Stomach (tissue), 8 donors: ENCODE measurements at regions not wholly inside any gene's neighbourhood (a gene's known extent, or its start where the extent isn't known, plus 50 kb on each side); places are given as distances from the start of the nearest gene placed in this dataset.

Experiments
- DNase-seq, 2 donors: peaks; one replicate each; pipeline versions ENCODE4 v3.0.0 to v3.0.0-alpha.2; 2013 to 2019
- H3K27ac ChIP-seq, 5 donors: fragments of 200-600 bp in 4 of 5; sonication (generic) in 4 of 5; one replicate each; pipeline ENCODE4 v1.5.1; 2013 to 2019; ENCODE audit warnings: mild to moderate bottlenecking in 1 of 5, moderate library complexity in 1 of 5
- H3K27me3 ChIP-seq, 3 donors: fragments of 200-600 bp; sonication (generic); one replicate each; pipeline ENCODE4 v1.5.1; 2017 to 2019; ENCODE audit warnings: mixed run types in 1 of 3
- H3K36me3 ChIP-seq, 4 donors: fragments of 200-600 bp; sonication (generic); 1 replicate in 3 of 4; 2 replicates in 1 of 4; pipeline ENCODE4 v1.5.1; 2016 to 2019
- H3K4me1 ChIP-seq, 4 donors: fragments of 200-600 bp; sonication (generic); one replicate each; pipeline ENCODE4 v1.5.1; 2016 to 2019
- H3K4me3 ChIP-seq, 4 donors: fragments of 200-600 bp; sonication (generic) in 3 of 4; one replicate each; pipeline ENCODE4 v1.5.1; 2016 to 2019; ENCODE audit warnings: mild to moderate bottlenecking in 1 of 4
- H3K9me3 ChIP-seq, 4 donors: fragments of 200-600 bp; sonication (generic); one replicate each; pipeline ENCODE4 v1.5.1; 2016 to 2019
- EP300 ChIP-seq: sonication (generic); formaldehyde crosslinking; IDR thresholded peaks from one replicate; pipeline ENCODE4 v1.6.1; 2017; ENCODE audit warnings: antibody characterized with exemption
- POLR2A ChIP-seq, 4 donors: fragments of 450-650 bp; IDR thresholded peaks; one replicate each; pipeline ENCODE4 v1.6.1; 2016; ENCODE audit warnings: antibody characterized with exemption in 4 of 4, control low read depth in 2 of 4, mild to moderate bottlenecking in 1 of 4, moderate library complexity in 1 of 4
- POLR2AphosphoS5 ChIP-seq, 3 donors: sonication (generic); formaldehyde crosslinking; IDR thresholded peaks; one replicate each; pipeline ENCODE4 v1.6.1; 2016; ENCODE audit warnings: antibody characterized with exemption in 3 of 3
- WGBS, 5 donors: extraction: QIAGEN DNeasy Blood & Tissue Kit in 3 of 5; methylation state at CpG; one replicate each; pipeline versions ENCODE4 v1.1.5 to v1.1.7; 2013 to 2018; 5-methylcytosine and 5-hydroxymethylcytosine counted together
- intact Hi-C: fragments of 100-400 bp; cut with DNase I; formaldehyde crosslinking; loops from one replicate; pipeline ENCODE4 v1.15.1; 2023; ENCODE audit warnings: low total_unique reads
- TF ChIP-seq, protein P1 (sequence below), 7 experiments: fragments of 450-650 bp in 4 of 7; fragments of 200-600 bp in 3 of 7; sonication (generic) in 3 of 7; IDR thresholded peaks; one replicate each; pipeline ENCODE4 v1.5.1; 2016 to 2019; ENCODE audit warnings: antibody characterized with exemption in 7 of 7, control low read depth in 2 of 7, mild to moderate bottlenecking in 1 of 7
- donor health status: healthy with polysubstance abuse.
- donor health status: Bipolar disorder and iron deficiency.
- donor health status: healthy.

GRCh38 chr2:138171244-138171643 is 207.0 kb downstream of the HNMT start:
- peaks cover 0 to 2% (median 0%) of the 10 kb centered on the region in 4 donors for H3K9me3 ChIP-seq
- DNase-seq = no peak
- WGBS, 5 donors = 44 to 65% (median 62%) methylated on average over 3 of the region's 3 CpGs
- TF ChIP-seq, protein P1, sequence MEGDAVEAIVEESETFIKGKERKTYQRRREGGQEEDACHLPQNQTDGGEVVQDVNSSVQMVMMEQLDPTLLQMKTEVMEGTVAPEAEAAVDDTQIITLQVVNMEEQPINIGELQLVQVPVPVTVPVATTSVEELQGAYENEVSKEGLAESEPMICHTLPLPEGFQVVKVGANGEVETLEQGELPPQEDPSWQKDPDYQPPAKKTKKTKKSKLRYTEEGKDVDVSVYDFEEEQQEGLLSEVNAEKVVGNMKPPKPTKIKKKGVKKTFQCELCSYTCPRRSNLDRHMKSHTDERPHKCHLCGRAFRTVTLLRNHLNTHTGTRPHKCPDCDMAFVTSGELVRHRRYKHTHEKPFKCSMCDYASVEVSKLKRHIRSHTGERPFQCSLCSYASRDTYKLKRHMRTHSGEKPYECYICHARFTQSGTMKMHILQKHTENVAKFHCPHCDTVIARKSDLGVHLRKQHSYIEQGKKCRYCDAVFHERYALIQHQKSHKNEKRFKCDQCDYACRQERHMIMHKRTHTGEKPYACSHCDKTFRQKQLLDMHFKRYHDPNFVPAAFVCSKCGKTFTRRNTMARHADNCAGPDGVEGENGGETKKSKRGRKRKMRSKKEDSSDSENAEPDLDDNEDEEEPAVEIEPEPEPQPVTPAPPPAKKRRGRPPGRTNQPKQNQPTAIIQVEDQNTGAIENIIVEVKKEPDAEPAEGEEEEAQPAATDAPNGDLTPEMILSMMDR (IDR thresholded peaks at IDR 0.05) = no peak
- H3K27ac ChIP-seq = no peak overlapping the region
- no peak overlapping the region for H3K4me3 ChIP-seq
- H3K4me1 ChIP-seq = no peaks in the 10 kb centered on the region
- intact Hi-C loops = no loop called here
- no peaks in the 10 kb centered on the region for H3K27me3 ChIP-seq
- no peaks in the 10 kb centered on the region for H3K36me3 ChIP-seq

- Histone ChIP-seq H3K27me3 (no peaks in the 10 kb centered on the region), H3K9me3 (no peaks in the 10 kb centered on the region), H3K4me1 (no peaks in the 10 kb centered on the region), H3K27ac (no peak overlapping the region), H3K4me3 (no peak overlapping the region), H3K36me3 (no peaks in the 10 kb centered on the region)
- no peak for TF ChIP-seq EP300
- no peak for TF ChIP-seq POLR2A (IDR thresholded peaks at IDR 0.05)
- TF ChIP-seq, protein P1 (IDR thresholded peaks at IDR 0.05) = no peak
- TF ChIP-seq POLR2AphosphoS5 (IDR thresholded peaks at IDR 0.05) = no peak
- DNase-seq = no peak
- intact Hi-C loops = no loop called here
- 78 to 96% (median 86%) methylated on average over 2 of the region's 2 CpGs for WGBS, 5 donors
These were observed 210.8 kb downstream of the HNMT start for GRCh38 chr2:138175066-138175465.

DNA sequence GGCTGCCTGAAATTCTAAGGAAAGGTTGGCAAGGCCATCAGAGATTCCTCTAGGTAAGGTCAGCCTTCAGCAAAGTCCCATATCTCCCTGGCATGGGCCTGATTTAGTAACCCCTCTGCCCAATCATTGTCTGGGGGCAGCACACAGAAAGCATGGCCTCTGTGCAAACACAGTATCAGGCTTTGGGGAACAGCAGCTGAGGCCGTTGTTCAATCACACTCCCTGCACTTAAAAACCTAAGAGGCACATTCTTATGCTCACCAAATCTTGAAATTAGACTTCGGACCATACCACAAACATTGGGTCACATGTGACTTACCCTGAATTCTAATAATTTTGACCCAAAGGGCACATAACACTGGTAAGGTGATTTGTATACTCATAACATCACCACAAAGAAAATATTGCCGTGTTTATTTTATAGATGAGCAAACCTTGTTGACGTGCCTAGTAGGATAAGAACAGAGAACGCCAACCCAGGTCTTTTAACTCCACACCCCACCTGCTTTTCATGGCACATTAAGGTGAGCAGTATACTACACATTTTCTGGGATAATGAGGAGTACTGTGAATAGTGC is 212.7 kb downstream of the HNMT start:
- intact Hi-C loops = no loop called here
- Histone ChIP-seq H3K9me3 (no peaks in the 10 kb centered on the region), H3K27me3 (no peaks in the 10 kb centered on the region), H3K4me3 (no peak overlapping the region), H3K4me1 (no peaks in the 10 kb centered on the region), H3K27ac (no peak overlapping the region), H3K36me3 (no peaks in the 10 kb centered on the region)
- DNase-seq = no peak
- WGBS, 5 donors = 37 to 66% (median 50%) methylated on average over 5 of the region's 5 CpGs
- TF ChIP-seq POLR2AphosphoS5 (IDR thresholded peaks at IDR 0.05) (no peak), EP300 (no peak)

DNA sequence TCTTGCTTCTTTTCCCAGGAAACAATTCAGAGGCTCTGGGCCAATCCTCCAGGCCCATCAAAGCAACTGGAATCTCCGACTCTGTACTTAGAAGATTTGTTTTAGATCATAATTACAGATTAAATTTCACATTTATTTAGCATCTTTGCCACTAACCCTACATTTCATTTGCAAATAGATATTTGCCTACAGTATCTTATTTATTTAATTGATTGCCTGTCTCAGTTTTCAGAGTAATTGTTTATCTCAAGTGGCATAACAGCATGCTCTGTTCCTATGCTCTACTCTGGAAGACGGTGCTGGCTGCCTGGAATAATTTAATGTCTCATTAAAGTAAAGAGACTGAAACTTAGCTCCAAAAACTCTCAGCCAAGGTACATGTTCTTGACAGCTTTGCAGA is 213.4 kb downstream of the HNMT start:
- Histone ChIP-seq H3K36me3 (no peaks in the 10 kb centered on the region), H3K27me3 (no peaks in the 10 kb centered on the region), H3K4me1 (no peaks in the 10 kb centered on the region), H3K4me3 (no peak overlapping the region), H3K9me3 (no peaks in the 10 kb centered on the region), H3K27ac (no peak overlapping the region)
- TF ChIP-seq, protein P1 (IDR thresholded peaks at IDR 0.05) = no peak
- no peak for TF ChIP-seq EP300
- no peak for TF ChIP-seq POLR2AphosphoS5 (IDR thresholded peaks at IDR 0.05)
- no peak for TF ChIP-seq POLR2A (IDR thresholded peaks at IDR 0.05)
- DNase-seq = no peak
- intact Hi-C loops = no loop called here
- WGBS, 5 donors = 26 to 50% (median 31%) methylated on average over 2 of the region's 2 CpGs

GRCh38 chr2:138180692-138181386 is 216.6 kb downstream of the HNMT start:
- no peaks in the 10 kb centered on the region for H3K9me3 ChIP-seq
- no peak for TF ChIP-seq POLR2A (IDR thresholded peaks at IDR 0.05)
- H3K36me3 ChIP-seq = no peaks in the 10 kb centered on the region
- H3K4me1 ChIP-seq = no peaks in the 10 kb centered on the region
- no peak overlapping the region for H3K27ac ChIP-seq
- peak in 1 of 2 donors; percentile 28 for DNase-seq
- no peaks in the 10 kb centered on the region for H3K27me3 ChIP-seq
- intact Hi-C loops = no loop called here
- H3K4me3 ChIP-seq = no peak overlapping the region
